ENCODE measurements at regions not wholly inside any gene's neighbourhood (a gene's known extent, or its start where the extent isn't known, plus 50 kb on each side); places are given as distances from the start of the nearest gene placed in this dataset.

GRCh38 chr6:128757961-128758360 lies 125.0 kb upstream of the LAMA2 start:
- no peaks in the 10 kb centered on the region for H3K9me3 Mint-ChIP-seq (ENCODE audit: unreplicated experiment)
- no peaks in the 10 kb centered on the region for H3K36me3 Mint-ChIP-seq (ENCODE audit: insufficient read depth, unreplicated experiment)
- intact Hi-C loops (cut with micrococcal nuclease): no loop called here
- no peaks in the 10 kb centered on the region for H3K4me1 Mint-ChIP-seq (ENCODE audit: insufficient read depth, unreplicated experiment)
- no peak overlapping the region for H3K4me3 Mint-ChIP-seq (ENCODE audit: unreplicated experiment)
- ChIA-PET CTCF (no interaction called here), POLR2A (no interaction called here)
- no peak for DNase-seq (ENCODE audit: unreplicated experiment)
- TF ChIP-seq CTCF (IDR thresholded peaks at IDR 0.05; ENCODE audit: unreplicated experiment): no peak
- no TSS peak for BruUV-seq (replicated peaks)
- H3K27me3 Mint-ChIP-seq (ENCODE audit: insufficient read depth, unreplicated experiment): peaks cover 7% of the 10 kb centered on the region
- no peak overlapping the region for H3K27ac Mint-ChIP-seq (ENCODE audit: low read depth, unreplicated experiment)

- ChIA-PET CTCF (no interaction called here), POLR2A (no interaction called here)
- Mint-ChIP-seq H3K27ac (ENCODE audit: low read depth, unreplicated experiment) (no peak overlapping the region), H3K27me3 (ENCODE audit: insufficient read depth, unreplicated experiment) (no peaks in the 10 kb centered on the region), H3K4me1 (ENCODE audit: insufficient read depth, unreplicated experiment) (no peaks in the 10 kb centered on the region), H3K9me3 (ENCODE audit: unreplicated experiment) (no peaks in the 10 kb centered on the region), H3K4me3 (ENCODE audit: unreplicated experiment) (no peak overlapping the region), H3K36me3 (ENCODE audit: insufficient read depth, unreplicated experiment) (no peaks in the 10 kb centered on the region)
- no peak for DNase-seq (ENCODE audit: unreplicated experiment)
- no peak for TF ChIP-seq CTCF (IDR thresholded peaks at IDR 0.05; ENCODE audit: unreplicated experiment)
- intact Hi-C loops (cut with micrococcal nuclease): no loop called here
- no TSS peak for BruUV-seq (replicated peaks)
These were observed 128.2 kb upstream of the LAMA2 start for GRCh38 chr6:128754658-128755256.

GRCh38 chr6:128743974-128744765 lies 138.8 kb upstream of the LAMA2 start:
- Mint-ChIP-seq H3K9me3 (ENCODE audit: unreplicated experiment) (no peaks in the 10 kb centered on the region), H3K36me3 (ENCODE audit: insufficient read depth, unreplicated experiment) (no peaks in the 10 kb centered on the region), H3K4me3 (ENCODE audit: unreplicated experiment) (no peak overlapping the region), H3K27ac (ENCODE audit: low read depth, unreplicated experiment) (no peak overlapping the region), H3K4me1 (ENCODE audit: insufficient read depth, unreplicated experiment) (no peaks in the 10 kb centered on the region), H3K27me3 (ENCODE audit: insufficient read depth, unreplicated experiment) (no peaks in the 10 kb centered on the region)
- ChIA-PET POLR2A (no interaction called here), CTCF (interaction anchor here (0.6 to 1.1 kb wide), 2 partner anchors 1007 to 1187 kb away, joined by 3 read pairs; no protein-coding TSS in a partner anchor)
- no peak for TF ChIP-seq CTCF (IDR thresholded peaks at IDR 0.05; ENCODE audit: unreplicated experiment)
- no peak for DNase-seq (ENCODE audit: unreplicated experiment)
- BruUV-seq (replicated peaks): no TSS peak
- intact Hi-C loops (cut with micrococcal nuclease): no loop called here

GRCh38 chr6:128742900-128743299 lies 140.0 kb upstream of the LAMA2 start:
- POLR2A ChIA-PET: no interaction called here
- TF ChIP-seq CTCF (IDR thresholded peaks at IDR 0.05; ENCODE audit: unreplicated experiment): no peak
- Mint-ChIP-seq H3K27ac (ENCODE audit: low read depth, unreplicated experiment) (no peak overlapping the region), H3K27me3 (ENCODE audit: insufficient read depth, unreplicated experiment) (no peaks in the 10 kb centered on the region), H3K9me3 (ENCODE audit: unreplicated experiment) (no peaks in the 10 kb centered on the region), H3K4me3 (ENCODE audit: unreplicated experiment) (no peak overlapping the region), H3K36me3 (ENCODE audit: insufficient read depth, unreplicated experiment) (no peaks in the 10 kb centered on the region), H3K4me1 (ENCODE audit: insufficient read depth, unreplicated experiment) (no peaks in the 10 kb centered on the region)
- intact Hi-C loops (cut with micrococcal nuclease): no loop called here
- DNase-seq (ENCODE audit: unreplicated experiment): no peak
- CTCF ChIA-PET: interaction anchor here (0.6 kb wide), 2 partner anchors 17 to 516 kb away, joined by 3 to 5 read pairs; no protein-coding TSS in a partner anchor
- no TSS peak for BruUV-seq (replicated peaks)

All from MCF 10A (cell line).